HCT116 (cell line): ENCODE measurements at regions not wholly inside any gene's neighbourhood (a gene's known extent, or its start where the extent isn't known, plus 50 kb on each side); places are given as distances from the start of the nearest gene placed in this dataset.

Experiments used
- ATF3 ChIP-seq: IDR thresholded peaks from 2 replicates; pipeline ENCODE4 v1.6.1; 2012
- CTCF ChIP-seq, 3 experiments: fragments of 200-600 bp in 1 of 3; sonication (generic) in 1 of 3; IDR thresholded peaks in 2 of 3; conservative IDR thresholded peaks in 1 of 3; 2 replicates each; pipeline ENCODE4 v1.5.1; 2012 to 2017; ENCODE audit warnings: low read depth in 2 of 3, low read length in 2 of 3, antibody characterized with exemption in 1 of 3, borderline replicate concordance in 1 of 3, control low read depth in 1 of 3, mild to moderate bottlenecking in 1 of 3, mixed read lengths in 1 of 3, mixed run types in 1 of 3, moderate library complexity in 1 of 3; ENCODE audit not compliant: insufficient read depth in 1 of 3
- EGR1 ChIP-seq: IDR thresholded peaks from 2 replicates; pipeline ENCODE4 v1.6.1; 2012; ENCODE audit warnings: low read depth
- EZH2 ChIP-seq: fragments of 200-600 bp; sonication (generic); IDR thresholded peaks from 2 replicates; pipeline ENCODE4 v1.6.1; 2017; ENCODE audit warnings: antibody characterized with exemption, mixed run types
- EZH2phosphoT487 ChIP-seq: fragments of 200-600 bp; IDR thresholded peaks from 2 replicates; pipeline ENCODE4 v1.6.1; 2018; ENCODE audit warnings: antibody characterized with exemption, borderline replicate concordance
- POLR2A ChIP-seq: IDR thresholded peaks from 2 replicates; pipeline ENCODE4 v1.7.0; 2011; ENCODE audit warnings: borderline replicate concordance; ENCODE audit not compliant: insufficient read depth, insufficient read length; ENCODE audit errors: extremely low read depth
- POLR2AphosphoS5 ChIP-seq: IDR thresholded peaks from 2 replicates; pipeline ENCODE4 v1.6.1; 2011; ENCODE audit warnings: mild to moderate bottlenecking, low read depth, low read length, moderate library complexity
- TCF7L2 ChIP-seq: IDR thresholded peaks from 2 replicates; pipeline ENCODE4 v1.7.0; 2011; ENCODE audit warnings: borderline replicate concordance, inconsistent platforms; ENCODE audit not compliant: insufficient read depth, insufficient read length; ENCODE audit errors: extremely low read depth
- YY1 ChIP-seq: IDR thresholded peaks from 2 replicates; pipeline ENCODE4 v1.6.1; 2011; ENCODE audit warnings: low read length, low read depth, moderate library complexity, mild to moderate bottlenecking; ENCODE audit not compliant: insufficient replicate concordance; ENCODE audit errors: extremely low read depth
- ZBTB33 ChIP-seq: IDR thresholded peaks from 2 replicates; pipeline ENCODE4 v1.6.1; 2011; ENCODE audit warnings: mild to moderate bottlenecking, low read length, moderate library complexity; ENCODE audit not compliant: insufficient replicate concordance; ENCODE audit errors: extremely low read depth

DNA sequence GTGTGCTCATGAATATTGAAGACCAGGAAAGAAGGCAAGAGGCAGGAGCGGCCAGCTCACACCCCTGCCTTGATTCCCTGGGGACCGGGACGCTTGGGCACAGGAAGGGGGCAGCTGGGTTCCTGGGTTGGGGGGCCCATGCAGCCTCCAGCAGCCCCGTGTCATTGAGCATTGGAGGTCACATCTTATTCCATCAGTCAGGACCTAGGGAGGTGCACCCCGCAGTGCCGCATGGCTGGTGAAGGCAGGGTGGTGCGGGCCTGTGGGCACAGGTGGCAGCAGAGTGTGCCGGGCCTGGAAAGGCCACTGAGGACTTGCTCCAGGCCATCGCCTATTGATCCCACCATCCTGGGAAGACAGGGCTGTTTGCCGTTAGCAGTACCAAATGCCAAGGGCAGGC is 116.3 kb upstream of the NECTIN1 start:
- TF ChIP-seq CTCF (IDR thresholded peaks at IDR 0.05 in 2 of 3, conservative IDR thresholded peaks at IDR 0.05 in 1 of 3; ENCODE audit: borderline replicate concordance in 1 of 3, insufficient read depth in 1 of 3, low read depth in 2 of 3, low read length in 2 of 3) (no peak), POLR2A (no peak), EZH2 (no peak), TCF7L2 (no peak), POLR2AphosphoS5 (no peak), EZH2phosphoT487 (no peak), EGR1 (no peak), ATF3 (no peak), ZBTB33 (no peak), YY1 (no peak)
